HCT116 (cell line): ENCODE measurements at regions not wholly inside any gene's neighbourhood (a gene's known extent, or its start where the extent isn't known, plus 50 kb on each side); places are given as distances from the start of the nearest gene placed in this dataset.

Source experiments
- ATAC-seq: fragments of 200-7000 bp; cut with Tn5 transposase; 2 replicates; pipeline ENCODE4 v1.9.1; 2020; ENCODE audit warnings: mild to moderate bottlenecking, moderate library complexity
- BruUV-seq: library from RNA; stranded (reverse); fragments of 400-500 nt; replicated peaks from 2 replicates; lab custom pipeline; 2021; lab: Mats Ljungman, UMichigan
- CTCF ChIA-PET: fragments of 300-600 bp; sonication (Branson Sonifier 250); formaldehyde crosslinking; loops from one replicate; lab custom pipeline; 2021; ENCODE audit warnings: antibody characterized with exemption; lab: Charles Lee
- POLR2A ChIA-PET: fragments of 300-600, 350-600 bp; sonication (Branson Sonifier 250); formaldehyde crosslinking; loops from one replicate; lab custom pipeline; 2021; ENCODE audit warnings: antibody characterized with exemption; lab: Charles Lee
- RAD21 ChIA-PET, 2 experiments: fragments of 300-600 bp; sonication (Branson Sonifier 250); formaldehyde crosslinking; loops; one replicate each; lab custom pipeline; 2023; ENCODE audit warnings: low total read pairs in 2 of 2; ENCODE audit not compliant: uncharacterized antibody in 2 of 2, unreplicated experiment in 2 of 2, low non-redundant PET in 1 of 2; lab: Charles Lee
- DNase-seq: peaks from one replicate; pipeline ENCODE4 v3.0.0-alpha.2; 2010; ENCODE audit warnings: low read depth, low spot score
- H2AFZ ChIP-seq: fragments of 200-600 bp; shearing (Covaris generic), sonication (generic); 2 replicates; pipeline ENCODE4 v1.6.1; 2017; ENCODE audit warnings: low read depth, mixed run types, mixed read lengths, antibody characterized with exemption, low read length; ENCODE audit not compliant: poor library complexity, severe bottlenecking
- H3K27ac ChIP-seq: 2 replicates; pipeline ENCODE4 v1.5.1; 2012; ENCODE audit warnings: low read depth, low read length
- H3K27me3 ChIP-seq: fragments of 200-600 bp; sonication (generic); 2 replicates; pipeline ENCODE4 v1.6.1; 2016; ENCODE audit warnings: mixed run types, low read length, mixed read lengths; ENCODE audit not compliant: insufficient read depth
- H3K36me3 ChIP-seq, 2 experiments: fragments of 200-500 bp in 1 of 2; fragments of 200-600 bp in 1 of 2; sonication (Bioruptor generic) in 1 of 2; sonication (generic) in 1 of 2; 2 replicates each; pipeline versions ENCODE4 v1.5.1 to v1.6.1; 2014 to 2016; ENCODE audit warnings: low read length in 2 of 2, inconsistent platforms in 1 of 2, mixed read lengths in 1 of 2, mixed run types in 1 of 2; ENCODE audit not compliant: insufficient read depth in 2 of 2, control insufficient read depth in 1 of 2
- H3K4me1 ChIP-seq, 2 experiments: fragments of 200-600 bp in 1 of 2; sonication (generic) in 1 of 2; 2 replicates each; pipeline versions ENCODE4 v1.5.1 to v1.6.1; 2012 to 2017; ENCODE audit warnings: low read length in 2 of 2, inconsistent platforms in 1 of 2, mild to moderate bottlenecking in 1 of 2, mixed read lengths in 1 of 2, mixed run types in 1 of 2, moderate library complexity in 1 of 2; ENCODE audit not compliant: insufficient read depth in 2 of 2, control insufficient read depth in 1 of 2
- H3K4me2 ChIP-seq: fragments of 200-600 bp; sonication (generic); 2 replicates; pipeline ENCODE4 v1.6.1; 2017; ENCODE audit warnings: mixed run types, low read length, mixed read lengths
- H3K4me3 ChIP-seq, 2 experiments: fragments of 200-600 bp in 1 of 2; sonication (generic) in 1 of 2; replicated peaks in 1 of 2; 2 replicates each; pipeline ENCODE4 v1.5.1; 2011 to 2016; ENCODE audit warnings: low read length in 2 of 2, control low read depth in 1 of 2, low read depth in 1 of 2, mild to moderate bottlenecking in 1 of 2, mixed read lengths in 1 of 2, mixed run types in 1 of 2
- H3K79me2 ChIP-seq: fragments of 200-600 bp; sonication (generic); 2 replicates; pipeline ENCODE4 v1.6.1; 2017; ENCODE audit warnings: mild to moderate bottlenecking, mixed run types, low read length, moderate library complexity, mixed read lengths; ENCODE audit not compliant: insufficient read depth
- H3K9ac ChIP-seq: fragments of 200-600 bp; sonication (generic); 2 replicates; pipeline ENCODE4 v1.6.1; 2016; ENCODE audit warnings: low read length, mixed read lengths
- H3K9me2 ChIP-seq: fragments of 200-600 bp; sonication (generic), shearing (Covaris generic); 2 replicates; pipeline ENCODE4 v1.6.1; 2017; ENCODE audit warnings: mixed run types, mild to moderate bottlenecking, moderate library complexity; ENCODE audit not compliant: insufficient read depth
- H3K9me3 ChIP-seq, 2 experiments: fragments of 200-500 bp in 1 of 2; fragments of 200-600 bp in 1 of 2; sonication (Bioruptor generic) in 1 of 2; sonication (generic) in 1 of 2; 2 replicates each; pipeline ENCODE4 v1.6.1; 2014 to 2017; ENCODE audit warnings: low read length in 2 of 2, mixed read lengths in 2 of 2, inconsistent platforms in 1 of 2, low read depth in 1 of 2, mild to moderate bottlenecking in 1 of 2, mixed run types in 1 of 2, moderate library complexity in 1 of 2; ENCODE audit not compliant: control insufficient read depth in 1 of 2, insufficient read depth in 1 of 2
- H4K20me1 ChIP-seq: fragments of 200-600 bp; sonication (generic), shearing (Covaris generic); 2 replicates; pipeline ENCODE4 v1.6.1; 2017; ENCODE audit warnings: mixed run types, mild to moderate bottlenecking, moderate library complexity; ENCODE audit not compliant: insufficient read depth
- ATF3 ChIP-seq: IDR thresholded peaks from 2 replicates; pipeline ENCODE4 v1.6.1; 2012
- CTCF ChIP-seq, 3 experiments: fragments of 200-600 bp in 1 of 3; sonication (generic) in 1 of 3; IDR thresholded peaks in 2 of 3; conservative IDR thresholded peaks in 1 of 3; 2 replicates each; pipeline ENCODE4 v1.5.1; 2012 to 2017; ENCODE audit warnings: low read depth in 2 of 3, low read length in 2 of 3, antibody characterized with exemption in 1 of 3, borderline replicate concordance in 1 of 3, control low read depth in 1 of 3, mild to moderate bottlenecking in 1 of 3, mixed read lengths in 1 of 3, mixed run types in 1 of 3, moderate library complexity in 1 of 3; ENCODE audit not compliant: insufficient read depth in 1 of 3
- ELF1 ChIP-seq: IDR thresholded peaks from 2 replicates; pipeline ENCODE4 v1.6.1; 2012; ENCODE audit warnings: low read depth, borderline replicate concordance
- EZH2 ChIP-seq: fragments of 200-600 bp; sonication (generic); IDR thresholded peaks from 2 replicates; pipeline ENCODE4 v1.6.1; 2017; ENCODE audit warnings: antibody characterized with exemption, mixed run types
- EZH2phosphoT487 ChIP-seq: fragments of 200-600 bp; IDR thresholded peaks from 2 replicates; pipeline ENCODE4 v1.6.1; 2018; ENCODE audit warnings: antibody characterized with exemption, borderline replicate concordance
- JUND ChIP-seq: IDR thresholded peaks from 2 replicates; pipeline ENCODE4 v1.6.1; 2012
- REST ChIP-seq: IDR thresholded peaks from 2 replicates; pipeline ENCODE4 v1.6.1; 2012; ENCODE audit warnings: low read depth
- YY1 ChIP-seq: IDR thresholded peaks from 2 replicates; pipeline ENCODE4 v1.6.1; 2011; ENCODE audit warnings: low read length, low read depth, moderate library complexity, mild to moderate bottlenecking; ENCODE audit not compliant: insufficient replicate concordance; ENCODE audit errors: extremely low read depth
- intact Hi-C: fragments of 100-400 bp; cut with micrococcal nuclease; formaldehyde crosslinking; loops from 2 replicates; pipeline ENCODE4 v1.10.0; 2022

DNA sequence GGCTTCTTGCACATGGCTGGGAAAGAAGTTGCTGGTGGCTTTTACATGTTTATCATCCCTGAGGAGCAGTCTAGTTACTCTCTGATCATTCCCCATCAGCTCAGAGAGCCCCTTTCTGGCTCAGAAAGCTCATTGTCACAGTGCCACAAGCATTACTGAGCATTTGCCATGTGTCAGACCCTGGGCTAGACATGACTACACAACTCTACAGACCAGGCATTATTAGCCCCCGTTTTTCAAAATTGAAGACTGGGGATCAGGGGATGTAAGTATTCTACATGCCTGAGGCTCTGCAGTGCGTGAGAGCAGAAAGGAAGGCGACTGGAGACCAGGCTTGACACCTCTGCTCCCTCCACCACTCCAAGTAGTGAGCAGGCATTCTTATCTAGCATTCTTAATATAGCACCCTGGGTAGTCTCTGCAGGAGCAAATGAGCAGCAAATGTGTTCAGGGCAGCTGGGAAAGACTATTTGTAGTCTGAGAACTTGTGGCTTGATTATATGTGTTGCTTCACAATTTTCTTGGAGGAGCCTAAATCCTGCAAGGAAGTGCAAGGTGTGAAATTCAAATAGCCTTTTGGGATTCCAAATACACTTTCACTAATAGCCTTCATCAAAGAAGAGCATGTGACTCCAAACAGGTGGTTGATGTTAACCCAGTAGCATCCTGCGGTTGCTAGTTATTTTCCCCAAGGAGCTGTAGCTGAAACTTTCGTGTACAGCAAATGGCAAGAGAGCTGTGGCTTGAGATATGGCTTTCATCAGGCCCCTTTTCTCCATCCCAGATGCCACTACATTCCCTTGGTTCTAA is 143.2 kb downstream of the DDX1 start:
- no peaks in the 10 kb centered on the region for H3K79me2 ChIP-seq
- no peak overlapping the region for H3K27ac ChIP-seq
- ChIA-PET POLR2A (no interaction called here), CTCF (no interaction called here), RAD21 (no interaction called here)
- intact Hi-C loops: no loop called here
- BruUV-seq: no TSS peak
- DNase-seq: no peak
- H3K9me3 ChIP-seq: no peaks in the 10 kb centered on the region
- no peak for TF ChIP-seq REST
- no peak for TF ChIP-seq YY1
- TF ChIP-seq CTCF (IDR thresholded peaks at IDR 0.05 in 2 of 3, conservative IDR thresholded peaks at IDR 0.05 in 1 of 3; ENCODE audit: borderline replicate concordance in 1 of 3, insufficient read depth in 1 of 3, low read depth in 2 of 3, low read length in 2 of 3): no peak
- TF ChIP-seq JUND: no peak
- TF ChIP-seq ATF3: no peak
- TF ChIP-seq EZH2phosphoT487: no peak
- TF ChIP-seq EZH2: no peak
- no peak for TF ChIP-seq ELF1
- no peak overlapping the region for H3K4me2 ChIP-seq
- H3K9ac ChIP-seq: no peak overlapping the region
- H2AFZ ChIP-seq: no peak overlapping the region
- H3K27me3 ChIP-seq: peaks cover 52% of the 10 kb centered on the region
- no peak for ATAC-seq
- H3K4me1 ChIP-seq: peaks cover 12% of the 10 kb centered on the region in 2 experiments
- no peaks in the 10 kb centered on the region for H3K9me2 ChIP-seq
- H3K4me3 ChIP-seq: no peak overlapping the region
- no peaks in the 10 kb centered on the region for H4K20me1 ChIP-seq
- no peaks in the 10 kb centered on the region for H3K36me3 ChIP-seq
